Duodenal mucosa (tissue), 2 donors: ENCODE measurements at regions not wholly inside any gene's neighbourhood (a gene's known extent, or its start where the extent isn't known, plus 50 kb on each side); places are given as distances from the start of the nearest gene placed in this dataset.

Source experiments
- H3K27ac ChIP-seq: one replicate; pipeline ENCODE4 v1.7.0; 2013; ENCODE audit warnings: low read depth, low read length
- H3K27me3 ChIP-seq, 2 donors: one replicate each; pipeline ENCODE4 v1.7.0; 2013; ENCODE audit warnings: low read length in 2 of 2, control low read depth in 1 of 2; ENCODE audit not compliant: insufficient read depth in 2 of 2, control insufficient read depth in 1 of 2
- H3K36me3 ChIP-seq, 2 donors: one replicate each; pipeline ENCODE4 v1.7.0; 2013; ENCODE audit warnings: low read length in 2 of 2, control low read depth in 1 of 2; ENCODE audit not compliant: insufficient read depth in 2 of 2, control insufficient read depth in 1 of 2
- H3K4me1 ChIP-seq, 2 donors: one replicate each; pipeline ENCODE4 v1.7.0; 2013; ENCODE audit warnings: low read length in 2 of 2, control low read depth in 1 of 2; ENCODE audit not compliant: insufficient read depth in 2 of 2, control insufficient read depth in 1 of 2
- H3K4me3 ChIP-seq, 2 donors: one replicate each; pipeline ENCODE4 v1.7.0; 2013; ENCODE audit warnings: low read length in 2 of 2, low read depth in 1 of 2
- H3K9ac ChIP-seq, 2 donors: one replicate each; pipeline ENCODE4 v1.7.0; 2013; ENCODE audit warnings: low read length in 2 of 2, low read depth in 1 of 2
- H3K9me3 ChIP-seq, 2 donors: one replicate each; pipeline ENCODE4 v1.7.0; 2013; ENCODE audit warnings: low read length in 2 of 2, control low read depth in 1 of 2; ENCODE audit not compliant: control insufficient read depth in 1 of 2

DNA sequence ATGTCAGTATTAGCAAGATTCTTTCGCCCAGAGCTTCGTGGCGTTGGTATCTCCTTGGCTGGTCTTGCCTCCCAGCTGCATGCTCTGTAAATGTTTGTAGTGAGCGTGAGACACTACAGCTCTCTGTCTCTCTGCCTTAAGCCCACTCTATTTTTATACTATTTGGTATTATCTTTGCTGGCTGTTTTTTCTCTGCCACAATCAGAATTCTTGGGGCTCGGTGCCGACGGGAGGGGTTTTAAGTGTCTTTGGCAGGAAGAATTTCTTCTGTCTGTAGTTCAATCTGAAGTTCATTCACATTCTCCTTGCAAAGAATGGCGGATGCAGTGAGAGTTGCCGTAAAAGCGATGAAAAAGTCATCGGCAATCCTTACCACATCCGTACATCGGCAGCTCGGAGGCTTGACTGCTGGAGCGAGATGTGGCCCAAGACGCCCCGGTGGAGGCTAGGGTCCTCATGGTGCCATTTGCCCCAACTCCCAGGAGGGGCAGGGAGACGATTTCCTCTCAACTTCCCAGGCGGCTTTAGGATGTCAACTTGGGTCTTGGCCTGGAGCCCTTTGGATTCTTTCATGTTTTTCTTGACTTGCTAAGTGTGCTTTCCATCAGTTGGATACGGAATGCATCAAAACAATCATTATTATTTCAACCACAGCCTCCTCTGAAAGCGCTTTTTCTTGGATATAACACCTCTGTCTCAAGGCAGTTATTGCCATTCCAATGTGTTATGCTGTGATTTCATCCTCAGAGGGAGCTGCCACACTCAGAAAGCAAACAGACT, 132.3 kb upstream of the SDK2 start:
- no peak overlapping the region for H3K9ac ChIP-seq
- H3K4me3 ChIP-seq = no peak overlapping the region

DNA sequence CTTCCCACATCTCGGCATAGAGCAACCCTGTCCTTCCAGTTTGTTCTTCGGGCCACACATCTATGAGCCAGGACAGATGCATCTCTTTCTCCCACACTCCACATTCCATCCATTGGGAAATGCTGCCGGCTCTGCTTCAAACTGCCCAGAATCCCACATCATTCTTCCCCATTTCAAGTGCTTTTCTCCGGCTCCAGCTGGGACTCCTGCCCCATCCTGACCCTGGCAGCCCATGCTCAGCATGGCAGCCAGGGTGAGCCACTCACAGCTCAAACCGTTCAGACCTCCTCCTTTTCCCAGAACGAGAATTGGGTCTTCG, 132.8 kb upstream of the SDK2 start:
- Histone ChIP-seq H3K27ac (no peak overlapping the region), H3K9ac (no peak overlapping the region), H3K4me1 (no peaks in the 10 kb centered on the region), H3K4me3 (no peak overlapping the region), H3K9me3 (no peaks in the 10 kb centered on the region), H3K36me3 (no peaks in the 10 kb centered on the region), H3K27me3 (peaks cover 5 to 10% of the 10 kb centered on the region in 2 donors)

More for the DNA sequence above, 132.3 kb upstream of the SDK2 start:
- H3K36me3 ChIP-seq = no peaks in the 10 kb centered on the region
- no peaks in the 10 kb centered on the region for H3K9me3 ChIP-seq
- H3K27ac ChIP-seq = no peak overlapping the region
- no peaks in the 10 kb centered on the region for H3K4me1 ChIP-seq
- H3K27me3 ChIP-seq = peaks cover 0 to 8% of the 10 kb centered on the region in 2 donors

DNA sequence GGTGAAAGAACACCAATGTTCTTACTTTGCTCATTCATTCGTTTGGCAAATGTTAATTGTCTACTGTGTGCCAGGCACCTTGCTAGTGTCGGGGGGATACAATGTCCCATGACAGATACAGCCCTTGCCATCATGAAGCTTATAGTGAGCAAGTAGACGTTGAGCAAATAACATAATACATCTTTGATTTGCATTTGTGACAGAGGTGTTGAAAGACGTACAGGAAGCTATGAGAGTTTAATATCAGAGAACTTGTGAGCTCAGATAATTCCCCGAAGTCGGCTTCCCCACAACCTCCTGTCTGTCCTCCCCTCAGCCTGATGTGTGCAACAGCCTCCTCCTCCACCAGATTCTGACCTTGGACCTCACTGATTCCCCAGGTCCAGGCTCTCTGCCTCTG, 138.0 kb upstream of the SDK2 start:
- H3K27ac ChIP-seq = no peak overlapping the region
- peaks cover 8 to 16% of the 10 kb centered on the region in 2 donors for H3K27me3 ChIP-seq
- H3K9me3 ChIP-seq = no peaks in the 10 kb centered on the region
- H3K4me3 ChIP-seq = no peak overlapping the region
- no peaks in the 10 kb centered on the region for H3K36me3 ChIP-seq
- H3K4me1 ChIP-seq = peaks cover 17 to 19% of the 10 kb centered on the region in 2 donors
- H3K9ac ChIP-seq = no peak overlapping the region

DNA sequence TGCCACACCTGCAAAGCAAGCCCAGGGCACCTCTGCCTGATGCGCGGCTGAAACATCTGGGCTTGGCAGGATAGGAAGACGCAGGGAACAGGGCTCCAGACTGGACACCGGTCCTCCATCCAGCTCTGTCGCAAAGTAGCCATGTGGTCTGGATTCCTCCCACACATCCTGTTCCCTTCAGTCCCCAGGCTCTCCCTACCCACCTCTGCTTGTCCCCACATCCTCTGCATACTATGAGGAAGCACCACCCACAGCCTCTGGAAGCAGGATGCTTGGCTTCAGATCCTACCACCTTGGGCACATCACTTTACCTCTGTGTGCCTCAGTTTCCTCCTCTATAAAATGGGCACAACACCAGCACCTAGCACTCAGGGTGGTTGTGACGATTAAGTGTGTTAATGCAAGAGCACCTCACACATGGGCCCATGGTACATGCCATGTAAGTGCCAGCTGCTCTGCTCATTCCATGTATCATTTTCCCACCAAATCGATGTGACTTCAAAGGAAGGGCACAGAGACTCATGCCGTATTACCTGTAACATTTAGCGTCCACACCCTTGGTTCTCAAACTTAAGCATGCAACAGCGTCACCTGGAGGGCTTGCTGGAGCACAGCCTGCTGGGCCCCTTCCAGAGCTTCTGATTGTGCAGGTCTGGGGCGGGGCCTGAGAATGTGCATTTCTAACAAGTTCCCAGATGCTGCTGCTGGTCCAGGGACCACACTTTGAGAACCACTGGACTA, 138.6 kb upstream of the SDK2 start:
- no peak overlapping the region for H3K27ac ChIP-seq
- no peaks in the 10 kb centered on the region for H3K9me3 ChIP-seq
- no peaks in the 10 kb centered on the region for H3K36me3 ChIP-seq
- H3K4me1 ChIP-seq = peaks cover 17 to 19% of the 10 kb centered on the region in 2 donors
- no peak overlapping the region for H3K4me3 ChIP-seq
- H3K9ac ChIP-seq = no peak overlapping the region
- H3K27me3 ChIP-seq = peaks cover 8 to 19% of the 10 kb centered on the region in 2 donors

DNA sequence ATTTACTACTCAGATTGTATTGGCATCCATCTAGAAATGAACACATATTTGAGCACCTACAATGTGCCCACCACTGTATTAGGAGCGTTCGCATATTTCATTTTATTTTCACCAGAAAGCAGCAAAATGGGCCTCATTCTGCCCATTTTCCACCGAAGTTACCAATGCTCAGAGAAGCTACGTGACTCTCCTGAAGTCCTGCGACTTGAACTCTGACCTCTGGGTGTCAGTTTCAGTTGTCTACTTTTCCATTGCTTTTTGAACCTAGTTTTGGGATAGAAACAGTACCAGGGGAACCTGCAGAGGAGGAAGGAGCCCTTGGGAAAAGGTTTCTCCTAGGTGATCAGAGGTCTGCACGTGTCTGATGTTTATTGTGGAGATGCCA, 139.1 kb upstream of the SDK2 start:
- H3K4me3 ChIP-seq = no peak overlapping the region
- H3K36me3 ChIP-seq = no peaks in the 10 kb centered on the region
- peaks cover 8 to 19% of the 10 kb centered on the region in 2 donors for H3K27me3 ChIP-seq
- no peaks in the 10 kb centered on the region for H3K9me3 ChIP-seq
- H3K4me1 ChIP-seq = peaks cover 17 to 19% of the 10 kb centered on the region in 2 donors
- no peak overlapping the region for H3K9ac ChIP-seq
- H3K27ac ChIP-seq = no peak overlapping the region

DNA sequence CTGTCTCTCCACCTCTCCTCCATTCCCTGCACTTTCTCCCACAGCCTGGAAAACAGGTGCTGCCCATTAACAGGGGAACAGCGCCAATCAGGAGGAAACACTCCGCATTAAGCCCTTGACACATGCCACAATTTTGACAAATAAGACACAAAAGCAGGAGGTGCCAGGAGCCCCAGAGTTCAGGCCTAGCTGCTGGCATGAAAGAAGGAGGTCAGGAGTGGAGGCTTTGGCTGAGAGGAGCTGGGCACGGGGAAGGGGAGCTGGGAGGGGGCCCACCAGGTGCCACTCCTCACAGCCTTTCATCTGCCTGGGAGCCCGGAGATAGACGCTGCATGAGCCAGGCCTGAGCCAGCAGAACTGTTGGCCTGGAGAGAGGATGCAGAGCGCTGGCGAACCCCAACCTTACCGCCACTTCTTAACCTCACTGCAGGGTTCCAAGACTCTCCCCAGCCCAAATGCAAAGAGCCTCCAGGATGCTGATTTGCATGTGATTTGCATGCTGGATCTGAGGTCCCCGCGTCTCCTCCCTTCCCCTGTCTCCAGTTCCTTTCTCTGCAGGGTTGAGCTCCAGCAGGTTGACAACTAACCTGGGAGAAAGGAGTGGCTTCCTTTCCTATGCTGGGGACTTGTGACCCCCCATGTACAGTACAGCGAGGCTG, 139.8 kb upstream of the SDK2 start:
- Histone ChIP-seq H3K9ac (no peak overlapping the region), H3K36me3 (no peaks in the 10 kb centered on the region), H3K27ac (no peak overlapping the region), H3K4me1 (peaks cover 17 to 19% of the 10 kb centered on the region in 2 donors), H3K27me3 (peaks cover 8 to 19% of the 10 kb centered on the region in 2 donors), H3K9me3 (no peaks in the 10 kb centered on the region), H3K4me3 (no peak overlapping the region)

DNA sequence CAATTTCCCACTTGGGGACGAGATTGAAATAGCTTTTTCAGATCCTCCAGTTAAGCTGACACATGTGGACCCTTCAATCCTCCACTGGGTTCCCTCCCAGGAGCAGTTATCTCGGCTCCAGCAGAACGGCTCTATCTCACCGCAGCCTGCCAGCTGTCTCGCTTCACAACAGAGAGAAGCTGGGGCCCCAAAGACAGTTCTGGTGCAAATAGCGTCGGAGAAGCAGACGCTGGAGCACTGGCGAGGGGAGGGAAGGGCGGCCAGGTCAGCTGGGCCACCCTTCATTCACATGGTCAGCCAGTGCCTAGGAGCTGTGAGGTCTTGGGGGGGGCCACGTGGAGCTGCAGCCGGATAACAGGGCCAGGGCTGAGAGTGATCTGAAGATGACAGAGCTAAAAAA, 141.3 kb upstream of the SDK2 start:
- Histone ChIP-seq H3K4me3 (peak overlapping the region in 1 of 2 donors; percentile 16), H3K9ac (no peak overlapping the region), H3K27ac (no peak overlapping the region), H3K36me3 (no peaks in the 10 kb centered on the region), H3K4me1 (peaks cover 17 to 19% of the 10 kb centered on the region in 2 donors), H3K9me3 (no peaks in the 10 kb centered on the region), H3K27me3 (peaks cover 8 to 19% of the 10 kb centered on the region in 2 donors)

DNA sequence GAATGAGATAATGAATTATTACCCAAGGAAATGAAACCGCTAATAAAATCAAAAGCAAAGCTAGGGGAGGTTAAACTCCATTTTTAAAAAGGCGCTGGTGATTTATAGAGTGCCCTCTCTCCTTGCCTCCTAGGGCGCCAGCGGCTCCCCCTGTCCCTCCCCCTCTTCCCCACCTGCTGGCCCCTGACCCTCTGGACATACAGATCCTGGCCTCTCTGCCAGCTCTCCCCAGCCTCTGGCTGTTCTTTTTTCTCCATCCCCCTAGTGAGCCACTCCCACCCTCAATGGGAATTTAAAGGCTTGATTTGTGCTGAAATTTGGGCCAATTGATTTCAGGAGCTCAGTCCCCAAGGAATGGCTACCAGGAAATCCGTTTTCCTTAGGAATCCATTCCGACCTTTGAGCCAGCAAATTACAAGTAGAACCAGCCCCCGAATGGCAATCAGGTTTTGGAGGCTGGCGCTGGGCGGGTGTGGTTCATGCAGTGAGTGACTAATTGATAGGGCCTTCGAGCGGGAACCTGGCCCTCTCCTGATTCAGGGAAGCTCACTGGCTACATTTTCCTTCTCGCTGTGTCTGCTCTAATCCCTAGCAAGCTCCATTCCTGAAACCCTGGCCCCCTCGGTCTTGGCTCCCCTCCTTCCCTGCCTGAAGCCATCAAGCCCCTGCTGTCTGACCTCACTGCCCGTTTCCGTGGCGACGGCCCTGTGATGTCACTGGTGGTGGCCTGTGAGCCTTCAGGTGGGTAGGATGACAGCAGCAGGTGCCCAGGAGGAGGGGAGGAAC, 141.9 kb upstream of the SDK2 start:
- Histone ChIP-seq H3K9ac (peak overlapping the region in 1 of 2 donors; percentile 13), H3K4me1 (peaks cover 17 to 19% of the 10 kb centered on the region in 2 donors), H3K27me3 (peaks cover 8 to 19% of the 10 kb centered on the region in 2 donors), H3K27ac (no peak overlapping the region), H3K36me3 (no peaks in the 10 kb centered on the region), H3K4me3 (peak overlapping the region in 1 of 2 donors; percentile 16), H3K9me3 (no peaks in the 10 kb centered on the region)

DNA sequence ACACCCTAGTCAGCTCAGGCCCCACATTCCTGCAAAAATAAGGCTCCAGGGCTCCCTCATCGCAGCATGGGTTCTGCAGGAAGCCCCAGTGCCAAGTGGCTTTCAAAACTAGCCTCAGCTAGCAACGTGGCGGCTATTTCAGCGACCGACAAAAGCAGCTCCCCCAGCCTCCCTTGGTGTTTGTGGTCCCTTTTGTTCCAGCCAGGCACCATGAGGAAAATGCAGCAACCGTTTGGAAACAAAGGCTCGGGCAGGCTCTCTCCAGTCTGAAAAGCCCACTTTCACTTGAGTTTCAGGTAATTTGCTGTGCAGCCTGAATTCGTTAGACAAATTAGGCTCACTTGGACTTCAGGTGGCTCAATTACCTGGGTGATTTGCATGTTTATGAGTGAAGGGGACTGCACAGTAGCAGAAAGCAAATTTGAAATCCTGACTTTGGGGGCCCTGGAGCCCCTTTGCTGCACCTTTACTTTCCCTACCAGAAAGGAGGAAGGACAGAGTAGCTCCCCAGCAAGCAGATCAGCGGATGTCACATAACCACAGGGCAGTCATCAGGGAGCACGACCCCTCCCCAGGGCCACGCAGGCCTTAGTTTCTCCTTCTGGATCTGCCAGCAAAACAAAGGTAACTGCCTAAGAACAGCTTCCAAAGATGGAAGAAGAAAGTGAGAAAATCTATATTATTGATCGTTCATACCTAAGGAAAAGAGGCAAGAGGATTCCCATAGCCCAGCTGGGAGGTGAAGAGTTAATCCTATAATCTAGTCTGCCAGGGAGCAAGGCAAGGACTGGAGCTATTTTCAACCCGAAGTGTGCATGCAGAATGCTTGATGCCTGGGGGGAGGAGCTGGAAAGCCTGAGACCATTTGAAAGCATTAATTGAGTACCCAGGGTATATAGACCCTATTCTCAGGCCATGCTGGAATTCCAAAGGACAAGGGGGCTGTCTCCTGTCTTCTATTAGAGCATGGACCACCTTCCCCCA, 143.1 kb upstream of the SDK2 start:
- Histone ChIP-seq H3K27me3 (peaks cover under 1 to 14% of the 10 kb centered on the region in 2 donors), H3K9ac (no peak overlapping the region), H3K4me1 (peaks cover 17 to 19% of the 10 kb centered on the region in 2 donors), H3K9me3 (no peaks in the 10 kb centered on the region), H3K27ac (no peak overlapping the region), H3K4me3 (no peak overlapping the region), H3K36me3 (no peaks in the 10 kb centered on the region)
